DOHH2 (cell line): ENCODE measurements at regions not wholly inside any gene's neighbourhood (a gene's known extent, or its start where the extent isn't known, plus 50 kb on each side); places are given as distances from the start of the nearest gene placed in this dataset.

Experiments used
- H3F3A ChIP-seq: fragments of 200-600 bp; sonication (generic), shearing (Covaris generic); 2 replicates; pipeline ENCODE4 v1.6.0; 2016; ENCODE audit warnings: antibody characterized with exemption, mild to moderate bottlenecking; ENCODE audit not compliant: control insufficient read depth, insufficient read depth
- H3K27ac ChIP-seq: fragments of 200-600 bp; sonication (generic); 2 replicates; pipeline ENCODE4 v1.5.1; 2014; ENCODE audit warnings: low read depth, mild to moderate bottlenecking, low read length, moderate library complexity
- H3K27me3 ChIP-seq: fragments of 200-600 bp; sonication (generic); 2 replicates; pipeline ENCODE4 v1.6.1; 2014; ENCODE audit warnings: mild to moderate bottlenecking, low read length, mixed read lengths; ENCODE audit not compliant: control insufficient read depth
- H3K36me3 ChIP-seq: fragments of 200-600 bp; sonication (generic); 2 replicates; pipeline ENCODE4 v1.6.1; 2014; ENCODE audit warnings: mild to moderate bottlenecking, low read length, moderate library complexity, mixed read lengths; ENCODE audit not compliant: control insufficient read depth
- H3K4me1 ChIP-seq: fragments of 200-600 bp; sonication (generic); 2 replicates; pipeline ENCODE4 v1.6.1; 2014; ENCODE audit warnings: mild to moderate bottlenecking, low read length, mixed read lengths; ENCODE audit not compliant: control insufficient read depth
- H3K4me2 ChIP-seq: fragments of 200-600 bp; sonication (generic); 2 replicates; pipeline ENCODE4 v1.6.0; 2014; ENCODE audit warnings: mild to moderate bottlenecking, low read length, moderate library complexity
- H3K4me3 ChIP-seq: fragments of 200-600 bp; sonication (generic); 2 replicates; pipeline ENCODE4 v1.5.1; 2014; ENCODE audit warnings: mild to moderate bottlenecking, low read length, mixed read lengths
- H3K79me2 ChIP-seq: fragments of 200-600 bp; sonication (generic); 2 replicates; pipeline ENCODE4 v1.6.1; 2014; ENCODE audit warnings: mild to moderate bottlenecking, low read length, mixed read lengths; ENCODE audit not compliant: control insufficient read depth
- H3K9me2 ChIP-seq: fragments of 200-600 bp; sonication (generic); replicated peaks from 2 replicates; pipeline ENCODE4 v1.6.1; 2014; ENCODE audit warnings: mild to moderate bottlenecking, low read length, mixed read lengths; ENCODE audit not compliant: control insufficient read depth
- H3K9me3 ChIP-seq: fragments of 200-600 bp; sonication (generic); 2 replicates; pipeline ENCODE4 v1.6.1; 2014; ENCODE audit warnings: antibody characterized with exemption, low read length, mixed read lengths; ENCODE audit not compliant: control insufficient read depth, insufficient read depth
- H4K20me1 ChIP-seq: fragments of 200-600 bp; sonication (generic); 2 replicates; pipeline ENCODE4 v1.6.0; 2014; ENCODE audit warnings: low read depth, mild to moderate bottlenecking, antibody characterized with exemption, low read length, moderate library complexity; ENCODE audit not compliant: control insufficient read depth, insufficient read depth
- EZH2phosphoT487 ChIP-seq: fragments of 200-600 bp; sonication (generic); IDR thresholded peaks from 2 replicates; pipeline ENCODE4 v1.6.1; 2017; ENCODE audit warnings: borderline replicate concordance, mild to moderate bottlenecking, antibody characterized with exemption, low read length, moderate library complexity, mixed read lengths
- TF ChIP-seq, protein P1 (sequence below): fragments of 200-600 bp; sonication (generic); IDR thresholded peaks from one replicate; pipeline ENCODE4 v1.5.1; 2014; ENCODE audit warnings: antibody characterized with exemption, mild to moderate bottlenecking, low read depth, low read length; ENCODE audit not compliant: poor library complexity, severe bottlenecking

DNA sequence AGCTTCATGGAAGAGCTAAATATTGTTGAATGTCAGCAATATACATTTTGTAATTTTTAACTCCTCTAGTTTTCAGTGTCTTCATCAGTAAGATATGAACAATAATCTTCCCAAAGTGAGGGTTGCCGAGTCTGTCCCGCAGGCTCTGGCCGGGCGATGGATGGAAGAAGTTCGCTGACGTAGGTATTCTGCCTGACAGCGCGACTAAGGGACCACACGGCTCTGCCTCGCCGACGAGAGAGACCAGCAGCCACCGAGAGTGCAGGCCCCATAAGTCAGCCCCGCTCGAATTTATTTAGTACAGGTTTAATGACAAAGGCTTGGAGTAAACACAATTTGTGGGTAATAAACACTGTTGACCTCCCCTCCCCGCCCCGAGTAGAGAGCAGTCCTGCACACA is 427.4 kb upstream of the NECTIN3 start:
- Histone ChIP-seq H3K27ac (no peak overlapping the region), H3K9me3 (no peaks in the 10 kb centered on the region), H3K4me1 (no peaks in the 10 kb centered on the region), H3K79me2 (no peaks in the 10 kb centered on the region), H3K4me3 (no peak overlapping the region), H3F3A (no peaks in the 10 kb centered on the region), H4K20me1 (no peaks in the 10 kb centered on the region), H3K27me3 (no peaks in the 10 kb centered on the region), H3K36me3 (no peaks in the 10 kb centered on the region), H3K9me2 (no peaks in the 10 kb centered on the region), H3K4me2 (no peak overlapping the region)
- TF ChIP-seq, protein P1, sequence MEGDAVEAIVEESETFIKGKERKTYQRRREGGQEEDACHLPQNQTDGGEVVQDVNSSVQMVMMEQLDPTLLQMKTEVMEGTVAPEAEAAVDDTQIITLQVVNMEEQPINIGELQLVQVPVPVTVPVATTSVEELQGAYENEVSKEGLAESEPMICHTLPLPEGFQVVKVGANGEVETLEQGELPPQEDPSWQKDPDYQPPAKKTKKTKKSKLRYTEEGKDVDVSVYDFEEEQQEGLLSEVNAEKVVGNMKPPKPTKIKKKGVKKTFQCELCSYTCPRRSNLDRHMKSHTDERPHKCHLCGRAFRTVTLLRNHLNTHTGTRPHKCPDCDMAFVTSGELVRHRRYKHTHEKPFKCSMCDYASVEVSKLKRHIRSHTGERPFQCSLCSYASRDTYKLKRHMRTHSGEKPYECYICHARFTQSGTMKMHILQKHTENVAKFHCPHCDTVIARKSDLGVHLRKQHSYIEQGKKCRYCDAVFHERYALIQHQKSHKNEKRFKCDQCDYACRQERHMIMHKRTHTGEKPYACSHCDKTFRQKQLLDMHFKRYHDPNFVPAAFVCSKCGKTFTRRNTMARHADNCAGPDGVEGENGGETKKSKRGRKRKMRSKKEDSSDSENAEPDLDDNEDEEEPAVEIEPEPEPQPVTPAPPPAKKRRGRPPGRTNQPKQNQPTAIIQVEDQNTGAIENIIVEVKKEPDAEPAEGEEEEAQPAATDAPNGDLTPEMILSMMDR, result no peak
- TF ChIP-seq EZH2phosphoT487, result no peak

DNA sequence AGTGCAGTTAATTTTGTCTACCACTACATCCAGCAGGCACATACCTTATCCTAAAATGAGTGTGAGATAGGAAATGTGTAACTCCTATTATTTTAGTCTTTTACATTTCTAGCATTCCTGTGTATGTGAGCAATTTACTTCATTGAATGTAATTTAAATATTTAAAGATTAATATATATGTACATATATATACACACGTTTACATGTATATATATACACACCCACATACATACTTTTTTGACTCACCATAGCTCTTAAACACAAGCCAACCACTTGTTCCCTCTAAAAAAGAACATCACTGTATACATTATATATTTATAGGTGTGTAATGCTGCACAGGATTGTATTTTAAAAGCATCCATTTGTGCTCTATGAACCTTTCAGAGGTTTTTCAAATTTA is 425.6 kb upstream of the NECTIN3 start:
- H3K4me1 ChIP-seq, result no peaks in the 10 kb centered on the region
- H4K20me1 ChIP-seq, result no peaks in the 10 kb centered on the region
- no peak overlapping the region for H3K27ac ChIP-seq
- H3K9me3 ChIP-seq, result no peaks in the 10 kb centered on the region
- TF ChIP-seq, protein P1, result no peak
- no peak for TF ChIP-seq EZH2phosphoT487
- H3F3A ChIP-seq, result no peaks in the 10 kb centered on the region
- H3K4me2 ChIP-seq, result no peak overlapping the region
- no peaks in the 10 kb centered on the region for H3K27me3 ChIP-seq
- no peaks in the 10 kb centered on the region for H3K79me2 ChIP-seq
- no peaks in the 10 kb centered on the region for H3K9me2 ChIP-seq
- H3K4me3 ChIP-seq, result no peak overlapping the region
- no peaks in the 10 kb centered on the region for H3K36me3 ChIP-seq

DNA sequence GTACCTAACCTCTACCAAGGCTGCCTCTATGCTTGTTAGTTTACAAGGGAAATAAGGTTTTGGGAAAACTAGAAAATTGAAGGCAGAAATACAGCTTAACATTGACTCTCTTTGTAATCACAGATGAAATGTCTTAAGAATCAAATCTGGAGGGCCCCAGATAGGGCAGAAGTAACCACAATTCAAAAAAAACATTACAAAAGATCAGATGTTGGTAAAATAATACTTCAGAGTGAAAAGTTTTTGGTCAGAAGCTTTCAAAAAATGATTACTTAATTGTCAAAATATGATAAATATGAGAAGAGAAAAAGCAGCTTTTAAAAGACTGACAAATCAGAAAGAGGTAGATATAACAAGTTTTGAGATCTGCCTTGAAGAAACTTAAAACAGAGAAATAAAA is 425.1 kb upstream of the NECTIN3 start:
- no peak overlapping the region for H3K4me2 ChIP-seq
- H3K9me2 ChIP-seq, result no peaks in the 10 kb centered on the region
- H3F3A ChIP-seq, result no peaks in the 10 kb centered on the region
- no peaks in the 10 kb centered on the region for H4K20me1 ChIP-seq
- H3K4me3 ChIP-seq, result no peak overlapping the region
- no peaks in the 10 kb centered on the region for H3K27me3 ChIP-seq
- no peaks in the 10 kb centered on the region for H3K79me2 ChIP-seq
- no peaks in the 10 kb centered on the region for H3K9me3 ChIP-seq
- H3K36me3 ChIP-seq, result no peaks in the 10 kb centered on the region
- no peaks in the 10 kb centered on the region for H3K4me1 ChIP-seq
- no peak overlapping the region for H3K27ac ChIP-seq
- TF ChIP-seq, protein P1, result no peak
- TF ChIP-seq EZH2phosphoT487, result no peak

DNA sequence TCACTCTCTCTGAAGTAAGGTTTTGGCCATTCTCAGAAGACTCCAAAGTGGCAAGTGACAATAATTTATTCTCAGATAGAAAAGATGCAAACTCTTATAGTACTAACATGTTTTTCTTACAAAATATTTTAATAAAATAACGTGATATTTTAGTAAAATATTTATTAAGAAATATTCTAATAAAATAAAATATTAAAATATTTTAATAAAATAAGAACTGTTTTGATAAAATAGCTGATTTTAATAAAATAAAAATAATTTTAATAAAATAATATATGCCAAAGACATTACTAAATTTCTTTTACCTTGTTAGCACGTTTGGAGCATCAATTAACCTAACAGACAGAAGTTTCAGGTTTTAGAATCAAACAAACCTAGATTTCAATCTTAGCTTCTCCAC is 424.0 kb upstream of the NECTIN3 start:
- no peaks in the 10 kb centered on the region for H3K4me1 ChIP-seq
- no peak overlapping the region for H3K4me3 ChIP-seq
- no peaks in the 10 kb centered on the region for H3K36me3 ChIP-seq
- no peaks in the 10 kb centered on the region for H3K9me3 ChIP-seq
- H4K20me1 ChIP-seq, result no peaks in the 10 kb centered on the region
- H3K4me2 ChIP-seq, result no peak overlapping the region
- H3F3A ChIP-seq, result no peaks in the 10 kb centered on the region
- TF ChIP-seq, protein P1, result no peak
- TF ChIP-seq EZH2phosphoT487, result no peak
- no peak overlapping the region for H3K27ac ChIP-seq
- H3K27me3 ChIP-seq, result no peaks in the 10 kb centered on the region
- no peaks in the 10 kb centered on the region for H3K79me2 ChIP-seq
- no peaks in the 10 kb centered on the region for H3K9me2 ChIP-seq
